H1 (cell line): ENCODE measurements at regions not wholly inside any gene's neighbourhood (a gene's known extent, or its start where the extent isn't known, plus 50 kb on each side); places are given as distances from the start of the nearest gene placed in this dataset.

Experiments used
- ATF2 ChIP-seq: IDR thresholded peaks from 2 replicates; pipeline ENCODE4 v1.6.1; 2012; ENCODE audit warnings: low read length, inconsistent platforms
- JUND ChIP-seq: IDR thresholded peaks from 2 replicates; pipeline ENCODE4 v1.6.1; 2011; ENCODE audit warnings: mild to moderate bottlenecking, improper control_type of control experiment, low read length
- TF ChIP-seq, protein P1 (sequence below): IDR thresholded peaks from 2 replicates; pipeline ENCODE4 v1.6.1; 2012; ENCODE audit warnings: inconsistent platforms
- TF ChIP-seq, protein P2 (sequence below), 3 experiments: IDR thresholded peaks; 1 replicate in 2 of 3; 2 replicates in 1 of 3; pipeline versions ENCODE4 v1.5.1 to v1.6.1; 2011; ENCODE audit warnings: low read length in 3 of 3, mild to moderate bottlenecking in 3 of 3, inconsistent platforms in 2 of 3, low read depth in 1 of 3, moderate library complexity in 1 of 3; ENCODE audit not compliant: insufficient read depth in 1 of 3; ENCODE audit errors: control extremely low read depth in 1 of 3

GRCh38 chr6:40056865-40057264 lies 122.6 kb upstream of the MOCS1 start:
- TF ChIP-seq ATF2 (no peak), JUND (no peak)
- TF ChIP-seq, protein P1, sequence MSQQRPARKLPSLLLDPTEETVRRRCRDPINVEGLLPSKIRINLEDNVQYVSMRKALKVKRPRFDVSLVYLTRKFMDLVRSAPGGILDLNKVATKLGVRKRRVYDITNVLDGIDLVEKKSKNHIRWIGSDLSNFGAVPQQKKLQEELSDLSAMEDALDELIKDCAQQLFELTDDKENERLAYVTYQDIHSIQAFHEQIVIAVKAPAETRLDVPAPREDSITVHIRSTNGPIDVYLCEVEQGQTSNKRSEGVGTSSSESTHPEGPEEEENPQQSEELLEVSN: no peak
- TF ChIP-seq, protein P2, sequence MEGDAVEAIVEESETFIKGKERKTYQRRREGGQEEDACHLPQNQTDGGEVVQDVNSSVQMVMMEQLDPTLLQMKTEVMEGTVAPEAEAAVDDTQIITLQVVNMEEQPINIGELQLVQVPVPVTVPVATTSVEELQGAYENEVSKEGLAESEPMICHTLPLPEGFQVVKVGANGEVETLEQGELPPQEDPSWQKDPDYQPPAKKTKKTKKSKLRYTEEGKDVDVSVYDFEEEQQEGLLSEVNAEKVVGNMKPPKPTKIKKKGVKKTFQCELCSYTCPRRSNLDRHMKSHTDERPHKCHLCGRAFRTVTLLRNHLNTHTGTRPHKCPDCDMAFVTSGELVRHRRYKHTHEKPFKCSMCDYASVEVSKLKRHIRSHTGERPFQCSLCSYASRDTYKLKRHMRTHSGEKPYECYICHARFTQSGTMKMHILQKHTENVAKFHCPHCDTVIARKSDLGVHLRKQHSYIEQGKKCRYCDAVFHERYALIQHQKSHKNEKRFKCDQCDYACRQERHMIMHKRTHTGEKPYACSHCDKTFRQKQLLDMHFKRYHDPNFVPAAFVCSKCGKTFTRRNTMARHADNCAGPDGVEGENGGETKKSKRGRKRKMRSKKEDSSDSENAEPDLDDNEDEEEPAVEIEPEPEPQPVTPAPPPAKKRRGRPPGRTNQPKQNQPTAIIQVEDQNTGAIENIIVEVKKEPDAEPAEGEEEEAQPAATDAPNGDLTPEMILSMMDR (IDR thresholded peaks at IDR 0.05; ENCODE audit: control extremely low read depth in 1 of 3, insufficient read depth in 1 of 3, low read depth in 1 of 3, low read length in 3 of 3): no peak
